Astrocyte of the spinal cord (primary cell): ENCODE measurements at regions not wholly inside any gene's neighbourhood (a gene's known extent, or its start where the extent isn't known, plus 50 kb on each side); places are given as distances from the start of the nearest gene placed in this dataset.

Experiments used
- DNase-seq: peaks from one replicate; pipeline ENCODE4 v3.0.0; 2011; ENCODE audit warnings: low read depth, low spot score
- H3K4me3 ChIP-seq: 2 replicates; pipeline ENCODE4 v1.5.1; 2011; ENCODE audit warnings: low read depth, mild to moderate bottlenecking, low read length, moderate library complexity
- CTCF ChIP-seq: IDR thresholded peaks from 2 replicates; pipeline ENCODE4 v1.5.1; 2012; ENCODE audit warnings: low read depth, mild to moderate bottlenecking, low read length, inconsistent platforms
- in situ Hi-C: cut with HindIII; loops from 2 replicates; pipeline ENCODE4 v1.10.0; 2017; ENCODE audit warnings: low sequenced_read_pairs

- TF ChIP-seq CTCF = no peak
- in situ Hi-C loops = no loop called here
- H3K4me3 ChIP-seq = no peak overlapping the region
- no peak for DNase-seq
These were observed 437.1 kb downstream of the UTRN start for GRCh38 chr6:144722154-144722737.

DNA sequence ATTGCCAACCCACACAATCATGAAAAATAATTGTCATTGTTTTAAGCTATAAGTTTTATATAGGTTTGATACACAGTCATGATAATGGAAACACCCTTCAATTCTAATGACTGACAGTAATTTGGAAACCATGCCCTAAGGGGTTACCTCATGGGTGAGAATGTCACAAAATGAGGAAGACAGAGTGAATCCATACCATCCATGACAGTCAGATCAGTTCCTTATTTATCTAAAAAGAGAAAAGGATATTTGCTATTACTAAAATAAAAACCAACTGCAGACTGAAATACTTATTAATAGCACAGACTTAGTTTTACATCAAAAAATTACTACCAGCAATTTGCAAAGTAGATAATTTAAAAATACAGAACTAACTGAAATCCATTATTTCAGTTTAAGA, 437.8 kb downstream of the UTRN start:
- DNase-seq = no peak
- TF ChIP-seq CTCF = no peak
- H3K4me3 ChIP-seq = no peak overlapping the region
- in situ Hi-C loops = no loop called here

DNA sequence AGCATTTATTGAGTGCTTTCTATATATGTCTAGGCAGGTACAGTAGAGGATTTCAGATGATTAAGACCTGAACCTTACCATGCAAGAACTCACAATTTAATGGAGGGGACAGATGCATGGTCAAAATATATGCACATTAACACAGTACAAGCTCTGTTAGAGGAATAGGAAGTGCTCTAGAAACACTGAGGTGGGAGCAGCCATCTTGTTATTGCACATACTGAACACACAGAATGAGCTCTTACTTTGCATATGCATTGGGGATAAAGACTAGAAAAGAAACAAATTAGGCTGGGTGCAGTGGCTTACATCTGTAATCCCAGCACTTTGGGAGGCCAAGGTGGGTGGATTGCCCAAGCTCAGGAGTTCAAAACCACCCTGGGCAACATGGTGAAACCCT, 438.3 kb downstream of the UTRN start:
- TF ChIP-seq CTCF = no peak
- DNase-seq = no peak
- in situ Hi-C loops = no loop called here
- no peak overlapping the region for H3K4me3 ChIP-seq

DNA sequence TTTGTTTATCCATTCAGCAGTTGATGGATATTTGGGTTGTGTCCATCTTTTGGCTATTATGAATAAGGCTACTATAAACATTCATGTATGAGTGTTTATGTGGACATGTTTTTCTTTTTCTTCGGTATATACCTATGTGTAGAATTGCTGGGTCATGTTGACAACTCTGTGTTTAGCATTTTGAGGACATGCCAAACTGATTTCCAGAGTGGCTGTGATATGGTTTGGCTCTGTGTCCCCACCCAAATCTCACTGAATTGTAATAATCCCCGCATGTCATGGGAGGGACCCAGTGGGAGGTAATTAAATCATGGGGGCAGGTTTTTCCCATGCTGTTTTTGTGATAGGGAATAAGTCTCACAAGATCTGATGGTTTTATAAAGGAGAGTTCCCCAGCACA, 439.7 kb downstream of the UTRN start:
- H3K4me3 ChIP-seq = no peak overlapping the region
- no peak for DNase-seq
- TF ChIP-seq CTCF = no peak
- in situ Hi-C loops = no loop called here

DNA sequence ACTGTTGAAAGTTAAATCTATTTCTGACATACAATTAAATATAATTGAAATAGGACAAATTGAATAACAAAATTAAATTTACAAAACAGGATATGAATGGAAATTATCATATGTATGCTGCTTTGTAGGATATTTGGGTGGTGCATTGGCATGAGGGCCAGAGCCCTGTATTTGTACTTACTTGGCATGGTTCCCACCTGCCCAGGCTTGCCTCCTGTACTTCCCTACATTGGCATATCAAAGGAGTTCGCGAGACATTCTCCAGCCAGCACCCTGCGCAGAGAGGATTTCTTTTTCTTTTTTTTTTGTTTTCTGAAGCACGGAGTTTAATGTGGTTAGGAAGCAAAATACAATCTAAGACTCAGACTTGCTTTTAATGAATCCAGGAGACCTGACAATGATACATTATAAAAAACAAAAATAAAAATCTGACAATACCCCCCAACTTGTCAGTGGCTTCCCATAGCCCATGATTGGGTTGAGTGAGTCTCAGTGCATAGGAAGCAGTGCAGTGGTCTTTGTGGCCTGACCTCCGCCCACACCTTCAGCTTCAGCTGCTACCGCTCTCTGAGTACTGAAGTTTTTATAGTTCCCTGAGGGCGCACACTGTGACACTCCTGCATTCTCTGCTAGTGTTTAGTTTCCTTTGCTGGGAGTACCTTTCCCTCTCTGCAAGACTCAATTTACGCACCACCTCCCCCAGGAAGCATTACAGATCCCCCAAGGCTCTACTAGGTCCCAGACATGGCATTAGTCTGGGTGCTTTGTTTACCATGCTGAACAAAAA, 440.8 kb downstream of the UTRN start:
- TF ChIP-seq CTCF = no peak
- no peak overlapping the region for H3K4me3 ChIP-seq
- DNase-seq = no peak
- in situ Hi-C loops = no loop called here

GRCh38 chr6:144728804-144729203, 443.7 kb downstream of the UTRN start:
- no peak overlapping the region for H3K4me3 ChIP-seq
- TF ChIP-seq CTCF = no peak
- DNase-seq = no peak
- in situ Hi-C loops = no loop called here
